ENCODE measurements at regions not wholly inside any gene's neighbourhood (a gene's known extent, or its start where the extent isn't known, plus 50 kb on each side); places are given as distances from the start of the nearest gene placed in this dataset.

- H3K4me2 ChIP-seq (ENCODE audit: insufficient read depth, low read length), result no peak overlapping the region
- H3K4me3 ChIP-seq (ENCODE audit: low read depth in 1 of 2, low read length in 2 of 2), result no peak overlapping the region
- H3K36me3 ChIP-seq (ENCODE audit: insufficient read depth, low read length), result no peaks in the 10 kb centered on the region
- H3K4me1 ChIP-seq (ENCODE audit: insufficient read depth, low read length), result no peaks in the 10 kb centered on the region
- H3K27ac ChIP-seq (ENCODE audit: low read length), result no peak overlapping the region
- H3K9me3 ChIP-seq (ENCODE audit: insufficient read depth, low read length, severe bottlenecking), result no peaks in the 10 kb centered on the region
- no peak for DNase-seq
- no peaks in the 10 kb centered on the region for H3K27me3 ChIP-seq (ENCODE audit: insufficient read depth, low read length, poor library complexity)
- no peaks in the 10 kb centered on the region for H4K20me1 ChIP-seq (ENCODE audit: insufficient read depth, low read length)
- no peaks in the 10 kb centered on the region for H3K79me2 ChIP-seq (ENCODE audit: insufficient read depth, low read length)
- no peak for ATAC-seq (ENCODE audit: insufficient read depth, low read depth)
- H3K9ac ChIP-seq (ENCODE audit: low read depth, low read length), result no peak overlapping the region
- TF ChIP-seq EZH2 (IDR thresholded peaks at IDR 0.05; ENCODE audit: borderline replicate concordance, low read depth, low read length, severe bottlenecking), result no peak
- TF ChIP-seq CTCF (IDR thresholded peaks at IDR 0.05; ENCODE audit: borderline replicate concordance, extremely low read depth, low read length, poor library complexity, severe bottlenecking), result no peak
- no peak overlapping the region for H2AFZ ChIP-seq (ENCODE audit: low read depth, low read length)
Observed at GRCh38 chr16:85326794-85327181, 214.5 kb upstream of the CIBAR2 start.

GRCh38 chr16:85327731-85328675 is 215.7 kb upstream of the CIBAR2 start:
- ATAC-seq (ENCODE audit: insufficient read depth, low read depth) (no peak), DNase-seq (no peak)
- Histone ChIP-seq H3K27me3 (ENCODE audit: insufficient read depth, low read length, poor library complexity) (no peaks in the 10 kb centered on the region), H3K27ac (ENCODE audit: low read length) (no peak overlapping the region), H3K4me3 (ENCODE audit: low read depth in 1 of 2, low read length in 2 of 2) (no peak overlapping the region), H3K4me2 (ENCODE audit: insufficient read depth, low read length) (no peak overlapping the region), H4K20me1 (ENCODE audit: insufficient read depth, low read length) (no peaks in the 10 kb centered on the region), H3K79me2 (ENCODE audit: insufficient read depth, low read length) (no peaks in the 10 kb centered on the region), H2AFZ (ENCODE audit: low read depth, low read length) (no peak overlapping the region), H3K4me1 (ENCODE audit: insufficient read depth, low read length) (no peaks in the 10 kb centered on the region), H3K9ac (ENCODE audit: low read depth, low read length) (no peak overlapping the region), H3K36me3 (ENCODE audit: insufficient read depth, low read length) (no peaks in the 10 kb centered on the region), H3K9me3 (ENCODE audit: insufficient read depth, low read length, severe bottlenecking) (no peaks in the 10 kb centered on the region)
- TF ChIP-seq CTCF (IDR thresholded peaks at IDR 0.05; ENCODE audit: borderline replicate concordance, extremely low read depth, low read length, poor library complexity, severe bottlenecking), result no peak
- TF ChIP-seq EZH2 (IDR thresholded peaks at IDR 0.05; ENCODE audit: borderline replicate concordance, low read depth, low read length, severe bottlenecking), result no peak

GRCh38 chr16:85328676-85329058 is 216.4 kb upstream of the CIBAR2 start:
- no peak overlapping the region for H3K4me3 ChIP-seq (ENCODE audit: low read depth in 1 of 2, low read length in 2 of 2)
- H3K27ac ChIP-seq (ENCODE audit: low read length), result no peak overlapping the region
- H2AFZ ChIP-seq (ENCODE audit: low read depth, low read length), result no peak overlapping the region
- no peak overlapping the region for H3K4me2 ChIP-seq (ENCODE audit: insufficient read depth, low read length)
- no peaks in the 10 kb centered on the region for H4K20me1 ChIP-seq (ENCODE audit: insufficient read depth, low read length)
- H3K27me3 ChIP-seq (ENCODE audit: insufficient read depth, low read length, poor library complexity), result no peaks in the 10 kb centered on the region
- TF ChIP-seq CTCF (IDR thresholded peaks at IDR 0.05; ENCODE audit: borderline replicate concordance, extremely low read depth, low read length, poor library complexity, severe bottlenecking) (no peak), EZH2 (IDR thresholded peaks at IDR 0.05; ENCODE audit: borderline replicate concordance, low read depth, low read length, severe bottlenecking) (no peak)
- no peak for ATAC-seq (ENCODE audit: insufficient read depth, low read depth)
- no peak for DNase-seq
- no peaks in the 10 kb centered on the region for H3K79me2 ChIP-seq (ENCODE audit: insufficient read depth, low read length)
- H3K9me3 ChIP-seq (ENCODE audit: insufficient read depth, low read length, severe bottlenecking), result no peaks in the 10 kb centered on the region
- H3K36me3 ChIP-seq (ENCODE audit: insufficient read depth, low read length), result no peaks in the 10 kb centered on the region
- no peak overlapping the region for H3K9ac ChIP-seq (ENCODE audit: low read depth, low read length)
- H3K4me1 ChIP-seq (ENCODE audit: insufficient read depth, low read length), result no peaks in the 10 kb centered on the region
